Ishikawa (cell line): ENCODE measurements at regions not wholly inside any gene's neighbourhood (a gene's known extent, or its start where the extent isn't known, plus 50 kb on each side); places are given as distances from the start of the nearest gene placed in this dataset.

Experiments
- CEBPB ChIP-seq: IDR thresholded peaks from 2 replicates; pipeline ENCODE4 v1.6.1; 2012
- CREB1 ChIP-seq: IDR thresholded peaks from 2 replicates; pipeline ENCODE4 v1.6.1; 2012; ENCODE audit warnings: low read depth
- EGR1 ChIP-seq: IDR thresholded peaks from 2 replicates; pipeline ENCODE4 v1.6.1; 2012
- EP300 ChIP-seq: IDR thresholded peaks from 2 replicates; pipeline ENCODE4 v1.6.1; 2012; ENCODE audit warnings: borderline replicate concordance
- FOXM1 ChIP-seq: IDR thresholded peaks from 2 replicates; pipeline ENCODE4 v1.6.1; 2012; ENCODE audit warnings: low read depth, borderline replicate concordance
- NFIC ChIP-seq: IDR thresholded peaks from 2 replicates; pipeline ENCODE4 v1.6.1; 2012
- RAD21 ChIP-seq: IDR thresholded peaks from 2 replicates; pipeline ENCODE4 v1.6.1; 2012; ENCODE audit warnings: low read depth
- TAF1 ChIP-seq: IDR thresholded peaks from 2 replicates; pipeline ENCODE4 v1.6.1; 2012; ENCODE audit warnings: low read depth, mild to moderate bottlenecking
- TCF12 ChIP-seq: IDR thresholded peaks from 2 replicates; pipeline ENCODE4 v1.6.1; 2012; ENCODE audit warnings: low read depth
- TEAD4 ChIP-seq: IDR thresholded peaks from 2 replicates; pipeline ENCODE4 v1.6.1; 2012
- YY1 ChIP-seq: IDR thresholded peaks from 2 replicates; pipeline ENCODE4 v1.6.1; 2012; ENCODE audit warnings: low read depth
- ZBTB7A ChIP-seq: IDR thresholded peaks from 2 replicates; pipeline ENCODE4 v1.6.1; 2012; ENCODE audit warnings: low read depth
- TF ChIP-seq, protein P1 (sequence below): IDR thresholded peaks from 2 replicates; pipeline ENCODE4 v1.6.1; 2012
- TF ChIP-seq, protein P2 (sequence below): IDR thresholded peaks from 2 replicates; pipeline ENCODE4 v1.6.1; 2012; ENCODE audit warnings: low read depth, mild to moderate bottlenecking
- TF ChIP-seq, protein P3 (sequence below): IDR thresholded peaks from 2 replicates; pipeline ENCODE4 v1.6.1; 2012

DNA sequence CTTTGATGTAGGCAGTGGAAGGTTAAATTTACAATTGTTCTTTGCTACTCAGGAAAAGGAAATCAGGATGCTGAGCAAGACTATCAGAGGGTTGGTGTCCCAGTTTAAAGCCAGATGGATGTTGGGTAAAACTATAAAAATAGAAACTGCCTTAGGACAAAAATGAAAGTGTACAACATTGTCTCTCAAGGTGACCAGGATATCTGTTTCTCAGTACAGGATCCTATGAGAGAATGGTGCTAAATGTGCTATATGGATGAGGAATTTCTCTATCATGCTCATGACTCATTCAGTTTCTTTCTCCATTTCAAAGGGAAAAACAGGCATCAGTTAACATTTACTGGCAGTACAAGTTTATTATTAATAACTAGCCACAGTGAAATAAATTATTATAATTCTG, 534.2 kb upstream of the GJE1 start:
- TF ChIP-seq, protein P1, sequence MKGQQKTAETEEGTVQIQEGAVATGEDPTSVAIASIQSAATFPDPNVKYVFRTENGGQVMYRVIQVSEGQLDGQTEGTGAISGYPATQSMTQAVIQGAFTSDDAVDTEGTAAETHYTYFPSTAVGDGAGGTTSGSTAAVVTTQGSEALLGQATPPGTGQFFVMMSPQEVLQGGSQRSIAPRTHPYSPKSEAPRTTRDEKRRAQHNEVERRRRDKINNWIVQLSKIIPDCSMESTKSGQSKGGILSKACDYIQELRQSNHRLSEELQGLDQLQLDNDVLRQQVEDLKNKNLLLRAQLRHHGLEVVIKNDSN = no peak
- TF ChIP-seq TEAD4 (no peak), CEBPB (no peak), ZBTB7A (no peak)
- TF ChIP-seq, protein P2, sequence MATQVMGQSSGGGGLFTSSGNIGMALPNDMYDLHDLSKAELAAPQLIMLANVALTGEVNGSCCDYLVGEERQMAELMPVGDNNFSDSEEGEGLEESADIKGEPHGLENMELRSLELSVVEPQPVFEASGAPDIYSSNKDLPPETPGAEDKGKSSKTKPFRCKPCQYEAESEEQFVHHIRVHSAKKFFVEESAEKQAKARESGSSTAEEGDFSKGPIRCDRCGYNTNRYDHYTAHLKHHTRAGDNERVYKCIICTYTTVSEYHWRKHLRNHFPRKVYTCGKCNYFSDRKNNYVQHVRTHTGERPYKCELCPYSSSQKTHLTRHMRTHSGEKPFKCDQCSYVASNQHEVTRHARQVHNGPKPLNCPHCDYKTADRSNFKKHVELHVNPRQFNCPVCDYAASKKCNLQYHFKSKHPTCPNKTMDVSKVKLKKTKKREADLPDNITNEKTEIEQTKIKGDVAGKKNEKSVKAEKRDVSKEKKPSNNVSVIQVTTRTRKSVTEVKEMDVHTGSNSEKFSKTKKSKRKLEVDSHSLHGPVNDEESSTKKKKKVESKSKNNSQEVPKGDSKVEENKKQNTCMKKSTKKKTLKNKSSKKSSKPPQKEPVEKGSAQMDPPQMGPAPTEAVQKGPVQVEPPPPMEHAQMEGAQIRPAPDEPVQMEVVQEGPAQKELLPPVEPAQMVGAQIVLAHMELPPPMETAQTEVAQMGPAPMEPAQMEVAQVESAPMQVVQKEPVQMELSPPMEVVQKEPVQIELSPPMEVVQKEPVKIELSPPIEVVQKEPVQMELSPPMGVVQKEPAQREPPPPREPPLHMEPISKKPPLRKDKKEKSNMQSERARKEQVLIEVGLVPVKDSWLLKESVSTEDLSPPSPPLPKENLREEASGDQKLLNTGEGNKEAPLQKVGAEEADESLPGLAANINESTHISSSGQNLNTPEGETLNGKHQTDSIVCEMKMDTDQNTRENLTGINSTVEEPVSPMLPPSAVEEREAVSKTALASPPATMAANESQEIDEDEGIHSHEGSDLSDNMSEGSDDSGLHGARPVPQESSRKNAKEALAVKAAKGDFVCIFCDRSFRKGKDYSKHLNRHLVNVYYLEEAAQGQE = no peak

DNA sequence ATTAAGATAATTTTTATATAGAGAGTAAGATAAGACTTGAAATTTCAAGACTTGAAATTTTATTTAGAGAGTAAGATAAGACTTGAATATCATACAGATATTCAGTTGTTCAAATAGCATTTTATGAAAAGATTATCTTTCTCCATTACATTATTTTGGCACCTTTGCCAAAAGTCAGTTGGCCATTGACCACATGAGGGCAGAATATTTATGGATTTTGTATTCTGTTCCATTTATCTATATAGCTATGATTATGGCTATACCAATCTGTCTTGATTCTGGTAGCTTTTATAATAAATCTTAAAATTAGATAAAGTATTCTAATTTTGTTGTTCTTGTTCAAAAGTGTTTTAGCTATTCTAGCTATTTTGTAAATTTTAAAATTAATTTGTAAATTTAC, 537.9 kb upstream of the GJE1 start:
- TF ChIP-seq RAD21 = peak; percentile 6; the same call in 1 of the 2 replicates
- TF ChIP-seq TEAD4 = no peak
- no peak for TF ChIP-seq TAF1
- TF ChIP-seq EGR1 = no peak

DNA sequence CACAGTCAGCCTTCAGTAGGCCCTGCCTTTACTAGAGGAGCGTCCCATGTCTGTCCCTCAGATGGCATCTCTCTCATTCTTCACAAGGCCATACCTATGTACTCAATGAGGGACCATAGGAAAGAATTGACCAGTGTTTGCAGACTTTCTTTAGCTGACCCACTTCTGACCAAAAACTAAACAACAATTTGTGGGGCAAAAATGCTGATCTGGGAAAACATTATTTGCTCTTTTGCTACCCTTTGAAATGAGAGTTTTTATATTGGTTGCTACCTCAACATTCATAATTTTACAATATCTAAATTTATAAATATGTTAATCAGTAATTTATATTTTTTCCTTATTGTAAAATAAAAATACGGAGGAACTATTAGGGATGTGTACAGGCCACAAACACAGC, 539.4 kb upstream of the GJE1 start:
- TF ChIP-seq, protein P1 = no peak
- no peak for TF ChIP-seq NFIC
- no peak for TF ChIP-seq EP300
- TF ChIP-seq CEBPB = no peak
- no peak for TF ChIP-seq ZBTB7A
- TF ChIP-seq, protein P3, sequence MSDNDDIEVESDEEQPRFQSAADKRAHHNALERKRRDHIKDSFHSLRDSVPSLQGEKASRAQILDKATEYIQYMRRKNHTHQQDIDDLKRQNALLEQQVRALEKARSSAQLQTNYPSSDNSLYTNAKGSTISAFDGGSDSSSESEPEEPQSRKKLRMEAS = no peak
- TF ChIP-seq YY1 = no peak
- TF ChIP-seq EGR1 = no peak
- TF ChIP-seq FOXM1 = no peak
- TF ChIP-seq, protein P2 = no peak
- no peak for TF ChIP-seq TCF12
- TF ChIP-seq RAD21 = no peak
- TF ChIP-seq TAF1 = no peak
- TF ChIP-seq CREB1 = no peak
- TF ChIP-seq TEAD4 = no peak

DNA sequence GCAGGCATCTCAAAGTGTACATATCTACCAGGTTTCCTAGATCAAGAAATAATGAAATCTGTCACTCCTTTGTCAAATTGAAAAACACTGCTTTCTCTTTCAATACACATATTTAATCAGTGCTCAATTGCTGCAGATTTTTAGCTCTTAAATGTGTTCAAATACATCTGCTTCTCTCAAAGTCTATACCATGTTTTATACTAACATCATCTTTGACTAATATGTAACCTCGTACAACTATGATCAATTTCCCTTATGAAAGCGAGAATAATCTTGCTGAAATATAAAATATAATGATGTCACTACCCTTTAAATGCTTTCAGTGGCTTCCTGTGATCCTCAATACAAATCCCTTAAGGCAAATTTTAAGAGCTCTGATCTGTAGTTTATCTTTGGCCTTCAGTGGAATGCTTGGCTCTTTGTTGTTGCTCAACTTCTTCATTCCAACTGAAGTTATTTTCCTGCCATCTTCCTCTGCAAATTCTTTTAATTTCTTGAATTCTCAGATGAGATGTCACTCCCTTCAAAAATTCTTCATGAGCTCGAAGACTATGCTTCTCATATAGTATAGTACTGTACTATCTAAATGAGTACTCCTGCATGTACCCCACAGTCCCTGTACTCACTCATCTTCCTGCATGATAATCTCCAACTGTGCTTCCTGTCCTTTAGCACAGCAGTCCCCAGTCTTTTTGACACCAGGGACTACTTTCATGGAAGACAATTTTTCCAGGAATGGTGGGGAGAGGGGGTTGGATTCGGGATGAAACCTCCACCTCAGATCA, 545.1 kb upstream of the GJE1 start:
- TF ChIP-seq EP300 (no peak), TEAD4 (no peak), ZBTB7A (no peak), EGR1 (no peak), TCF12 (no peak), TAF1 (no peak), YY1 (no peak), CREB1 (no peak), FOXM1 (no peak)
- TF ChIP-seq, protein P2 = no peak

DNA sequence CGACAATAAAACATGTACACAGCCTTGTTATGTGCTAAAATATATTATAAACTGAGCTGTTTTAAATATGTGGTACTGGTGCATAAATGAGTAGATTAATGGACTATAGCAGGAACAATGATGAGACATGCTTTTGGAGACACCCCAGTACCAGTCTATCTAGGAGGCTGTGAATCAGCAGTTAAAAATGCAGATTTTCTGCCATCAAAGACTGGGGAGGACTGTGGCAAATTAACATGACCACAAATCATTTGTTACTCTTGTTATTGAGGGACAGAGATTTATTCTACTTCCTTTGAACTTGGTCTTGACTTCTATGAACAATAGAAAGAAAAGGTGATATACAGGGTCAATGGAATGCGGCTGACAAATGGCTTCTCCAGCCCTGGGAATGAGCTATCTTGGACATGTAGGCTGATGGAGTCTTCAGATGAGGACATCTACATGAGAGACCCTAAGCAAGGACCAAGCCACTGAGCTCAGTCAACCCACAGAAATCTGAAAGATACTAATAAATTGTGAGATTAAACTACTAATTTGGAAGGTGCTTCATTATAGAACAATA, 551.7 kb upstream of the GJE1 start:
- TF ChIP-seq EP300 = peak; percentile 29; the same call in 1 of the 2 replicates
- no peak for TF ChIP-seq TEAD4
